ENCODE measurements at regions not wholly inside any gene's neighbourhood (a gene's known extent, or its start where the extent isn't known, plus 50 kb on each side); places are given as distances from the start of the nearest gene placed in this dataset.
"Not testable (repeated sequence)": the region's sequence is repeated elsewhere in the genome, so short reads cannot be mapped to it uniquely, and the experiment has no call there.

DNA sequence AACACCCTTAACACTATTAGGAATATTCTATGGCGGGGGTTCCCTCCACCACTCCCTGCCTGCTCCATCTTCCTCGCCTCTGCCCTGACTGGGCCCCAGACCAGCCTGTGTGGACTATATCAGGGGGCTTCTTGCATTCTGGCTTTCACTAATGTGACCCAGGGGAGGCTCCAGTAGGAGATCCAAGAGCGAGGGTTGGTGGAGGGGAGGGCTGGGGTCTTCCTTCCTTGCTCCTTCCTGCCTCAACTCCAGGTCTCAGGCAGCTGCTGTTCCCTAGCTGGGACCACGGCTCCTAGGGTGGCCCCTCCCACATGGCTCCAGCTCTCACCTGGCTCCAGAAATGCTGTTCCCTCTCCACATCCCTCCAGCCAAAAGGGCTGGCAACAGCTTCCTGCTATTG lies 257.4 kb downstream of the MATN1 start:
- 20% methylated on average over 2 of the region's 4 CpGs for WGBS (ENCODE audit: insufficient coverage)
- no peaks in the 10 kb centered on the region for H3K27me3 ChIP-seq (ENCODE audit: control insufficient read depth, insufficient read depth, low read length)

DNA sequence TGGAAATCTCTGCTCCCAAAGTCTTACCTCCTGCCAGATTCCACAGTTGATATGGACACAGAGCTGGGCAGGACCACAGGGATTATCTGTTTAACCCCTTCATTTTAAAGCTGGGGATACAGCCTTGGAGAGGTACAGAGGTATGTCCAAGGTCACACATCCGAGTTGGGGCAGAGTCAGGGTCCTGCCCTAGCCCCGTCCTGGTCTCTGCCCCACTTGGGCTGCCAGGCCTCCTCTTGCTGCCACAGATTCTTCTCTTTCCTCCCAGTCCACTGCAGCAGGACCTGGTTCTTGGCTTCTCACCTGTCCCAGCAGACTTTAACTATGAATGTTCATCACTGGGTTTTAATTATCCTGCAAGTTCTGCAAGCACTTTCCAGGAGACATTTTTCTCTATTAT lies 258.3 kb downstream of the MATN1 start:
- H3K36me3 ChIP-seq (ENCODE audit: control insufficient read depth, insufficient read depth, low read length) = no peaks in the 10 kb centered on the region
- no peak overlapping the region for H3K27ac ChIP-seq (ENCODE audit: low read length)
- H3K4me3 ChIP-seq (ENCODE audit: low read length) = no peak overlapping the region
- H3K9me3 ChIP-seq (replicated peaks; ENCODE audit: control insufficient read depth, low read depth, low read length) = no peaks in the 10 kb centered on the region
- DNase-seq = no peak
- no peaks in the 10 kb centered on the region for H3K27me3 ChIP-seq (ENCODE audit: control insufficient read depth, insufficient read depth, low read length)
- no peaks in the 10 kb centered on the region for H3K4me1 ChIP-seq (ENCODE audit: control insufficient read depth, insufficient read depth, low read length)
- 83% methylated on average over 2 of the region's 2 CpGs for WGBS (ENCODE audit: insufficient coverage)

More for the DNA sequence above, 257.4 kb downstream of the MATN1 start:
- Histone ChIP-seq H3K4me1 (ENCODE audit: control insufficient read depth, insufficient read depth, low read length) (no peaks in the 10 kb centered on the region), H3K36me3 (ENCODE audit: control insufficient read depth, insufficient read depth, low read length) (no peaks in the 10 kb centered on the region), H3K4me3 (ENCODE audit: low read length) (no peak overlapping the region), H3K9me3 (replicated peaks; ENCODE audit: control insufficient read depth, low read depth, low read length) (no peaks in the 10 kb centered on the region), H3K27ac (ENCODE audit: low read length) (no peak overlapping the region)
- no peak for DNase-seq

DNA sequence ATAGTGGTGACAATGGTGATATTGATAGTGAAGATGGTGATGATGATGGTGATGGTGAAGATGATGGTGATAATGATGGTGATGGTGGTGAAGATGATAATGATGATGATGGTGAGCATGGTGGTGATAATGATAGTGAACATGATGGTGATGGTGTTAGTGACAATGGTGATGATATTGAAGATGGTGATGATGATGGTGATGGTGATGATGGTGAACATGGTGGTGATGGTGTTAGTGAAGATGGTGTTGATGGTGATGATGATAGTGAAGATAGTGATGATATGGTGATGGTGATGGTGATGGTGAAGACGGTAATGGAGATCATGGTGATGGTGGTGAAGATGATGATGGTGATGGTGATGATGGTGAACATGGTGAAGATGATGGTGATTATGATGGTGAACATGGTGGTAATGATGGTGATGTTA lies 259.2 kb downstream of the MATN1 start:
- 96% methylated on average over 1 of the region's 1 CpG for WGBS (ENCODE audit: insufficient coverage)
- Histone ChIP-seq H3K36me3 (ENCODE audit: control insufficient read depth, insufficient read depth, low read length) (no peaks in the 10 kb centered on the region), H3K4me3 (ENCODE audit: low read length) (no peak overlapping the region), H3K27me3 (ENCODE audit: control insufficient read depth, insufficient read depth, low read length) (no peaks in the 10 kb centered on the region), H3K4me1 (ENCODE audit: control insufficient read depth, insufficient read depth, low read length) (no peaks in the 10 kb centered on the region), H3K27ac (ENCODE audit: low read length) (no peak overlapping the region), H3K9me3 (replicated peaks; ENCODE audit: control insufficient read depth, low read depth, low read length) (no peaks in the 10 kb centered on the region)
- DNase-seq = no peak

DNA sequence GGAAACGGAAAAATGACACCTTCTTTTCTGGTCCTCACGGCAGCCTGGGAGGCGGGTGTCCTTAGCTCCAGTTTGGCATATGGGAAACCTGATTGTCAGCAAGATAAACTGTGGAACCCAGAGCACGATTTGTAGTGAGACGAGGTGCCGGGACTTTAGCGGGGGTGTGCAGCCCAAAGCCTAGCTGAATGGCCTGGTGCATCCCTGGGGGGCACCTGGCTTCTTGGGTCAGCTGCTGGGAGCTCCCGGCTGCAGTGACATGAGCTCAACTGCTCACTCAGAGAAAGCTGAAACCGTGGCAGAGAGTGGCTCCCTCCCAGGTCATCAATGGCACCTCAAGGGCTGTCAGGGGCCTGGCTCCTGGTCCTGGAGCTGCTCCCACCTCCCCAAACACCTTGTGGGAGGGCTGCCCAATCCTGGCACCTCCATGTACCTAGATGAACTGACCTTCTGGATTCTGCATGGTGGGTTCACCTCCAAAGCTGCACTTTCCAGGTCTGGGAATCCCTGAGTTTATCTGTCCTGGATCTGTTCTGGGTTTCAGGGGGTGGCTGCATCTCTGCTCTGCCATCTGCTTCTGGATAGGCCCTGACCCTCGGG lies 260.5 kb downstream of the MATN1 start:
- Histone ChIP-seq H3K4me3 (ENCODE audit: low read length) (no peak overlapping the region), H3K27ac (ENCODE audit: low read length) (no peak overlapping the region), H3K27me3 (ENCODE audit: control insufficient read depth, insufficient read depth, low read length) (no peaks in the 10 kb centered on the region), H3K4me1 (ENCODE audit: control insufficient read depth, insufficient read depth, low read length) (no peaks in the 10 kb centered on the region), H3K9me3 (replicated peaks; ENCODE audit: control insufficient read depth, low read depth, low read length) (no peaks in the 10 kb centered on the region), H3K36me3 (ENCODE audit: control insufficient read depth, insufficient read depth, low read length) (no peaks in the 10 kb centered on the region)
- 62% methylated on average over 10 of the region's 10 CpGs for WGBS (ENCODE audit: insufficient coverage)
- DNase-seq = no peak

DNA sequence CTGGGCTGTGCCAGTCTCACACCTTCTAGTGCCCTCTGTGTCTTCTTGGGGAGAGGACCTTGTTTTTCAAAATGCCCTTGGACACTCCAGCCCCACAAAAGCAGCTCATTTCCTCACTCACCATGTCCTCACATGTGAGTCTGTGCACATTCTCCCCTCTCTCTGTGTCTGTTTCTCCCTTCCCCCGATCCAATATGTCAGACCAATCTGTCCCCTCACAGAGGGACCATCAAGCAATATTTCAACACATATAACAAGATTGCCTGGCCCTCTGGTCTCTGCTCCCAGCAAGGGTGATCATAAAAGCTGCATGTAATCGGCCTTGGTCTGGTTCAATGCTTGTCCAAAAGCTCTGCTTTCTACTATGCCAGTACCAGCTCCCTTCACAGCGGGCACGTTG lies 261.2 kb downstream of the MATN1 start:
- 52% methylated on average over 2 of the region's 4 CpGs for WGBS (ENCODE audit: insufficient coverage)
- H3K27me3 ChIP-seq (ENCODE audit: control insufficient read depth, insufficient read depth, low read length) = no peaks in the 10 kb centered on the region
- H3K9me3 ChIP-seq (replicated peaks; ENCODE audit: control insufficient read depth, low read depth, low read length) = no peaks in the 10 kb centered on the region
- H3K4me3 ChIP-seq (ENCODE audit: low read length) = no peak overlapping the region
- no peak overlapping the region for H3K27ac ChIP-seq (ENCODE audit: low read length)
- H3K36me3 ChIP-seq (ENCODE audit: control insufficient read depth, insufficient read depth, low read length) = no peaks in the 10 kb centered on the region
- no peaks in the 10 kb centered on the region for H3K4me1 ChIP-seq (ENCODE audit: control insufficient read depth, insufficient read depth, low read length)
- no peak for DNase-seq

DNA sequence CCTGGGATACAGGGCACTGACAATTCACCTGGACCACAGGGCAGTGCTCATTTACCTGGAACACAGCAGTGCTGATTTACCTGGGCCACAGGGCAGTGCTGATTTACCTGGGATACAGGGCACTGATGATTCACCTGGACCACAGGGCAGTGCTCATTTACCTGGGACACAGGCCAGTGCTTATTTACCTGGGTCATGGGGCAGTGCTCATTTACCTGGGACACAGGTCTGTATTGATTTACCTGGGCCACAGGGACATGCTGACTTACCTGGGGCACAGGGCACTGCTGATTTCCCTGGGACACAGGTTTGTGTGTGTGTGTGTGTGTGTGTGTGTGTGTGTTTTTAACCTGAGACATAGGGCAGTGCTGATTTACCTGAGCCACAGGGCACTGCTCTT lies 261.7 kb downstream of the MATN1 start:
- H3K27ac ChIP-seq (ENCODE audit: low read length) = no peak overlapping the region
- no peak for DNase-seq
- H3K36me3 ChIP-seq (ENCODE audit: control insufficient read depth, insufficient read depth, low read length) = no peaks in the 10 kb centered on the region
- H3K9me3 ChIP-seq (replicated peaks; ENCODE audit: control insufficient read depth, low read depth, low read length) = no peaks in the 10 kb centered on the region
- no peak overlapping the region for H3K4me3 ChIP-seq (ENCODE audit: low read length)
- no peaks in the 10 kb centered on the region for H3K4me1 ChIP-seq (ENCODE audit: control insufficient read depth, insufficient read depth, low read length)
- no peaks in the 10 kb centered on the region for H3K27me3 ChIP-seq (ENCODE audit: control insufficient read depth, insufficient read depth, low read length)

DNA sequence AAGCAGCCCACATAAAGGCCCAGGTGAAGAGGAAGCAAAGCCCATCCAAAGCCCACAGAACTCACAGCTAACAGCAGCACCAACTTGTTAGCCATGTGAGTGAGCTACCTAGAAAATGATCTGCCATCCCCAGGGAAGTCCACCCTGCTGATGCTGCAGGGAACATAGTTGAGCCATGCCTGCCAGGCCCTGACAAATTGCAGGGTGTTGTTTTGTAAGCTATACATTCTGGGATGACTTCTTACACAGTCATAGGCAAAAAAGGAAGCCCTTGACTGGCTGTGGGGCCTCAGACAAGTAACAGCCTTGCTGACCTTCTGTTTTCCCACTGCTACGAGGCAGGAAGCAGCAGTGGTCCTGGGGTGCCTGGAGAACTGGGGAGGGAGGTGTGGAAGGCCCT lies 262.7 kb downstream of the MATN1 start:
- no peak overlapping the region for H3K27ac ChIP-seq (ENCODE audit: low read length)
- H3K4me1 ChIP-seq (ENCODE audit: control insufficient read depth, insufficient read depth, low read length) = no peaks in the 10 kb centered on the region
- no peaks in the 10 kb centered on the region for H3K36me3 ChIP-seq (ENCODE audit: control insufficient read depth, insufficient read depth, low read length)
- H3K9me3 ChIP-seq (replicated peaks; ENCODE audit: control insufficient read depth, low read depth, low read length) = no peaks in the 10 kb centered on the region
- no peaks in the 10 kb centered on the region for H3K27me3 ChIP-seq (ENCODE audit: control insufficient read depth, insufficient read depth, low read length)
- DNase-seq = no peak
- WGBS (ENCODE audit: insufficient coverage) = no CpG with 5 or more reads among the region's 1 CpG
- H3K4me3 ChIP-seq (ENCODE audit: low read length) = no peak overlapping the region

DNA sequence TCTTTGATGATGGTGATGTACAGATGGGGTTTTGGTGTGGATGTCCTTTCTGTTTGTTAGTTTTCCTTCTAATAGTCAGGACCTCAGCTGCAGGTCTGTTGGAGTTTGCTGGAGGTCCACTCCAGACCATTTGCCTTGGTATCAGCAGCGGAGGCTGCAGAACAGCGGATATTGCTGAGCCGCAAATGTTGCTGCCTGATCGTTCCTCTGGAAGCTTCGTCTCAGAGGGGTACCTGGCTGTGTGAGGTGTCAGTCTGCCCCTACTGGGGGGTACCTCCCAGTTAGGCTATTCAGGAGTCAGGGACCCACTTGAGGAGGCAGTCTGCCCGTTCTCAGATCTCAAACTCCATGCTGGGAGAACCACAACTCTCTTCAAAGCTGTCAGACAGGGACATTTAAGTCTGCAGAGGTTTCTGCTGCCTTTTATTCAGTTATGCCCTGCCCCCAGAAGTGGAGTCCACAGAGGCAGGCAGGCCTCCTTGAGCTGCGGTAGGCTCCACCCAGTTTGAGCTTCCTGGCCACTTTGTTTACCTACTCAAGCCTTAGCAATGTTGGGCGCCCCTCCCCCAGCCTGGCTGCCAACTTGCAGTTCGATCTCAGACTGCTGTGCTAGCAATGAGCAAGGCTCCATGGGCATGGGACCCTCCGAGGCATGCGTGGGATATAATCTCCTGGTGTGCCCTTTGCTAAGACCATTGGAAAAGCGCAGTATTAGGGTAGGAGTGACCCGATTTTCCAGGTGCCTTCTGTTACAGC lies 264.5 kb downstream of the MATN1 start:
- H3K9me3 ChIP-seq (replicated peaks; ENCODE audit: control insufficient read depth, low read depth, low read length); DNase-seq; H3K27ac ChIP-seq (ENCODE audit: low read length); H3K4me3 ChIP-seq (ENCODE audit: low read length); H3K36me3 ChIP-seq (ENCODE audit: control insufficient read depth, insufficient read depth, low read length); H3K4me1 ChIP-seq (ENCODE audit: control insufficient read depth, insufficient read depth, low read length); H3K27me3 ChIP-seq (ENCODE audit: control insufficient read depth, insufficient read depth, low read length): not testable (repeated sequence)
- WGBS (ENCODE audit: insufficient coverage) = 85% methylated on average over 11 of the region's 13 CpGs

DNA sequence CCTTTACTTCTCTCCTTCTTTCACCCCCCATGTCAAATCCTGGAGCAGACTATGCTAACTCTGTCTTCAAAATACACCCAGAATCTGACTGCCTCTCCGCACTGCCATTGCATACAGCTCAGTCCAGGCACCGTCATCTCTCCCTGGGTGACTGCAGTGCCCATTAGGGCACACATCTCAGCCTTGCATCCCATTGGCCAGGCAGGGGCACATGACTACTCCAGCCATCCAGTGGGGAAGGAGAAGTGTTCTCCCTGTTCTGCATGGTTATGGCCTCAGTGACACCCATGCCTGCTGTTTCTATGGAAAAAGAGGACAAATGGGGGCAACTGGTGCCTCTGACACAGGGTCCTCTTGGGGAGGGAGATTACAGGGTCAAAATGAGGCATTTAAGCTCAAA lies 270.5 kb downstream of the MATN1 start:
- no peaks in the 10 kb centered on the region for H3K36me3 ChIP-seq (ENCODE audit: control insufficient read depth, insufficient read depth, low read length)
- DNase-seq = no peak
- no CpG with 5 or more reads among the region's 2 CpGs for WGBS (ENCODE audit: insufficient coverage)
- H3K27me3 ChIP-seq (ENCODE audit: control insufficient read depth, insufficient read depth, low read length) = no peaks in the 10 kb centered on the region
- no peaks in the 10 kb centered on the region for H3K4me1 ChIP-seq (ENCODE audit: control insufficient read depth, insufficient read depth, low read length)
- no peak overlapping the region for H3K27ac ChIP-seq (ENCODE audit: low read length)
- H3K9me3 ChIP-seq (replicated peaks; ENCODE audit: control insufficient read depth, low read depth, low read length) = no peaks in the 10 kb centered on the region
- H3K4me3 ChIP-seq (ENCODE audit: low read length) = no peak overlapping the region

DNA sequence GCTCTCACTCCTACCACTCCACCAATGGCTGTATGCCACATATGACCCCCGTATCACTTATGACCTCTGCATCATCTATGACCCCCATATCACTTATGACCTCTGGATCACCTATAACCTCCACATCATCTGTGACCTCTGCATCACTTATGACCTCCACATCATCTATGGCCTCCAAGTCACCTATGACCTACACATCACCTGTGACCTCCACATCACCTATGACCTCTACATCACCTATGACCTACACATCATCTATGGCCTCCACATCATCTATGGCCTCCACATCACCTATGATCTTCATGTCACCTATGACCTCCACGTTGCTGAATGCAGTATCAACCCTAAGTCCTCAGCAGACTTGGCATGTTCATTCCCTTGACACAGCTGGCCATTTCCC lies 271.2 kb downstream of the MATN1 start:
- Histone ChIP-seq H3K9me3 (replicated peaks; ENCODE audit: control insufficient read depth, low read depth, low read length) (no peaks in the 10 kb centered on the region), H3K27ac (ENCODE audit: low read length) (no peak overlapping the region), H3K4me3 (ENCODE audit: low read length) (no peak overlapping the region), H3K4me1 (ENCODE audit: control insufficient read depth, insufficient read depth, low read length) (no peaks in the 10 kb centered on the region), H3K36me3 (ENCODE audit: control insufficient read depth, insufficient read depth, low read length) (no peaks in the 10 kb centered on the region), H3K27me3 (ENCODE audit: control insufficient read depth, insufficient read depth, low read length) (no peaks in the 10 kb centered on the region)
- no peak for DNase-seq
- 78% methylated on average over 2 of the region's 2 CpGs for WGBS (ENCODE audit: insufficient coverage)
